BE2C (cell line): ENCODE measurements at regions not wholly inside any gene's neighbourhood (a gene's known extent, or its start where the extent isn't known, plus 50 kb on each side); places are given as distances from the start of the nearest gene placed in this dataset.

Experiments
- DNase-seq: peaks from one replicate; pipeline ENCODE4 v3.0.0-alpha.2; 2020
- H3K27me3 ChIP-seq: fragments of 250-450 bp; sonication (Bioruptor Pico); 2 replicates; pipeline ENCODE4 v1.5.1; 2020; ENCODE audit warnings: mild to moderate bottlenecking
- H3K36me3 ChIP-seq: fragments of 250-450 bp; sonication (Bioruptor Pico); 2 replicates; pipeline ENCODE4 v1.5.1; 2020; ENCODE audit warnings: mild to moderate bottlenecking
- H3K4me1 ChIP-seq: fragments of 250-450 bp; sonication (Bioruptor Pico); 2 replicates; pipeline ENCODE4 v1.5.1; 2020
- H3K4me3 ChIP-seq: 2 replicates; pipeline ENCODE4 v1.5.1; 2011; ENCODE audit warnings: low read depth, low read length
- H3K9me3 ChIP-seq: fragments of 250-450 bp; sonication (Bioruptor Pico); 2 replicates; pipeline ENCODE4 v1.5.1; 2020
- TF ChIP-seq, protein P1 (sequence below): IDR thresholded peaks from 2 replicates; pipeline ENCODE4 v1.5.1; 2012; ENCODE audit warnings: mild to moderate bottlenecking, low read depth, low read length

DNA sequence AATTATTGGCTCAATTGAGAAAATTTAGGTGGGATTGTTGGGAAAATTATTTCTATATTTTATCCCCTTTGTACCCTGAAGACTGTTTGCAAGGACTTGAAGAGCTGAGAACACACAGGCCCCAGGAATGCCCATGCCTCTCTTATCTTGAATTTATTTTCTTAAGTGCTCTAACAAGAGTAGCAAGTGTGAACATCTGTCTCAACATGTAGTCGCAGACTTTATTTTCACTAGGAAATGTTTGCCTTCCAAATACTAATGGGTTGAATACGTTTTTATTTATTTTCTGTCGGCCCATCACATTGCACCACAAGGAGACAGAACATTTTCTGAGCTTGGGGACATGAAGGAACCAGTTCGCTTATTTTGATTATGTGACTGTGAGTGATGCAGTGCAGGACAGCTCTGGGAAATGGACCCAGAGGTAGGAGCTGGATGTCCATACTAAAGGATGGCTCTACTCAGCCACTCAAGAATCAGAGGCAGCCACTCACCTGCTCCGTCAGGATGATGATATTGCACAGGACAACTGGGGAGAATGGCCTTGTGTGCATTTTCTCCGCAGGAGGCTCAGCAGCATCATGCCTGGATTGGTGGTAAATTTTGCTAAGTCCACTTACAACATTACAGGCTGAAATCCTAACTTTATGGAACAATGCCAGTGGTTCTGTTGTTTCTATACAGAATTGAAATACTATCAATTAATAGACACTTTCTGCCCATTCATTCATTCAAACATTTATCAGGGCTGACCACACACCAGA is 332.7 kb downstream of the FGFR2 start:
- H3K4me3 ChIP-seq, result no peak overlapping the region
- H3K9me3 ChIP-seq, result no peaks in the 10 kb centered on the region
- H3K36me3 ChIP-seq, result no peaks in the 10 kb centered on the region
- H3K4me1 ChIP-seq, result no peaks in the 10 kb centered on the region
- no peaks in the 10 kb centered on the region for H3K27me3 ChIP-seq
- DNase-seq, result no peak
- TF ChIP-seq, protein P1, sequence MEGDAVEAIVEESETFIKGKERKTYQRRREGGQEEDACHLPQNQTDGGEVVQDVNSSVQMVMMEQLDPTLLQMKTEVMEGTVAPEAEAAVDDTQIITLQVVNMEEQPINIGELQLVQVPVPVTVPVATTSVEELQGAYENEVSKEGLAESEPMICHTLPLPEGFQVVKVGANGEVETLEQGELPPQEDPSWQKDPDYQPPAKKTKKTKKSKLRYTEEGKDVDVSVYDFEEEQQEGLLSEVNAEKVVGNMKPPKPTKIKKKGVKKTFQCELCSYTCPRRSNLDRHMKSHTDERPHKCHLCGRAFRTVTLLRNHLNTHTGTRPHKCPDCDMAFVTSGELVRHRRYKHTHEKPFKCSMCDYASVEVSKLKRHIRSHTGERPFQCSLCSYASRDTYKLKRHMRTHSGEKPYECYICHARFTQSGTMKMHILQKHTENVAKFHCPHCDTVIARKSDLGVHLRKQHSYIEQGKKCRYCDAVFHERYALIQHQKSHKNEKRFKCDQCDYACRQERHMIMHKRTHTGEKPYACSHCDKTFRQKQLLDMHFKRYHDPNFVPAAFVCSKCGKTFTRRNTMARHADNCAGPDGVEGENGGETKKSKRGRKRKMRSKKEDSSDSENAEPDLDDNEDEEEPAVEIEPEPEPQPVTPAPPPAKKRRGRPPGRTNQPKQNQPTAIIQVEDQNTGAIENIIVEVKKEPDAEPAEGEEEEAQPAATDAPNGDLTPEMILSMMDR, result no peak

DNA sequence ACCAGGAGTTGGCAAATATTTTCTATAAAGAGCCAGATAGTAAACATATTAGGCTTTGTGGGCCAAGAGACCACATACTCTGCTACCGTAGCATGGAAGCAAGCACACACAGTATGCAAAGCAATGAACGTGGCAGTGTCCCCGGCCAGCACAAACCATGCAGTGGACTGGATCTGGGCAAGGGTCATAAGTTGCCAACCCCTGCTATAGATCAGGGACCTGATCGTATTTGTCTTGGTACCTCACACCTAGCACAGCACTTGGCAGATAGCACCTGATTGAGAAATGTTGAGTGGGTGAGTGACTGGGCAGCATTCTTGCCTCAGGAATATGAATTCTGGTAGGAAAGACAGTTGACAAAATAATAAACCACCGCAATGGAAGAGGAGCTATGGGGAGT is 331.9 kb downstream of the FGFR2 start:
- no peaks in the 10 kb centered on the region for H3K36me3 ChIP-seq
- no peaks in the 10 kb centered on the region for H3K4me1 ChIP-seq
- no peak overlapping the region for H3K4me3 ChIP-seq
- no peak for DNase-seq
- H3K27me3 ChIP-seq, result no peaks in the 10 kb centered on the region
- TF ChIP-seq, protein P1, result no peak
- no peaks in the 10 kb centered on the region for H3K9me3 ChIP-seq

DNA sequence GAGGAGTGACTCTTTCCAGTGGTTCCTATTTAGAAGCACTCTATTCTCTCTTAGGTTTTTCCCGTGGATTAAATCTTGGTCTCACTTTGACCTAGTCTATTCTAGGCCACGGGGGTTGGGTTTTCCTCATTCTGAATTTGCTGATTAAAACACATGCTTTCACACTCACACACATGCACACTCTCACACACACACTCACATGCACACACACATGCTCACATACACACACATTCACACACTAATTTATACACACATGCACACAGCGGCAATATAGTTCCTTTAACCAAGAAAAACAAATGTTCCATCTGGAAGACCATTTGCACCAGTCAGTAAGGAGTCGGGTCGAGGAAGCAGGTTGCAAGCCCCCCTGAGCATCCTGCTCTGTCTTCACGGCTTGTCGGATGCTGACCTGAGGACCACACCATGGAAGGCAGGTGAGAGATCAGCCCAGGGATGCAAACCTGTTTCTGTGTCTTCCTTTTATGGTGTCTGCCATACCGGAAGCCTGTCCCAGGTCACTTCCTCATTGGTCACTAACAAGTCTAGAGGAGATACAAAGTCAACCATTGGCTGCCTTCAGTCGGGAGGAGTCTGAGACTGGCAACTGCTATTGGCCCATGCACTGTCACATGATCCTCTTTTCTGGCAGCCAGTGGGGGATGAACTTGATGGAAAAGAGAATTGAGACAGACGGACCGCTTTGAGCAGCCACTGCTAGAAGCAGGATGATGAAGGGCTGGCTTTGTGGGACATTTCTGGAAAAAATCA is 330.8 kb downstream of the FGFR2 start:
- H3K27me3 ChIP-seq, result no peaks in the 10 kb centered on the region
- no peak overlapping the region for H3K4me3 ChIP-seq
- H3K4me1 ChIP-seq, result no peaks in the 10 kb centered on the region
- no peak for DNase-seq
- H3K36me3 ChIP-seq, result no peaks in the 10 kb centered on the region
- TF ChIP-seq, protein P1, result no peak
- no peaks in the 10 kb centered on the region for H3K9me3 ChIP-seq

DNA sequence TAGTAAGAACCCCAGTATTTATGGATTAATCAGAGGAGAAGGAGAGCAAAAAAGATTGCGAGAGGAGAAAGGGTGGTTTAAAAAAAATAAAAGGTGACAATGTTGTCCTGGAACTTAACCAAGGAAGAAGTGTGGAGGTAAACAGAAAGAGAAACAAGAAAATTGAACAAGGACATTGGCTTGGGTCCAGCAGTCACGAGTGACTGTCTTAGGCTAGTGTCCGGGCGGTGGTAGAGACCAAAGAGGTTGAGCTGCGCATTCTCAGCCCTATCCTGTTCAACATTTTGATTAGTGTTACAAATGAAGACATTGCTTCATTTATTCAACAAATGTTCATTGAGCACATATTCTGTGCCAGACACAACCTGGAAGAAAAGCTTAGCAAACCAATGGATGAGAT is 329.9 kb downstream of the FGFR2 start:
- no peaks in the 10 kb centered on the region for H3K9me3 ChIP-seq
- no peaks in the 10 kb centered on the region for H3K36me3 ChIP-seq
- DNase-seq, result no peak
- H3K27me3 ChIP-seq, result no peaks in the 10 kb centered on the region
- H3K4me1 ChIP-seq, result no peaks in the 10 kb centered on the region
- no peak overlapping the region for H3K4me3 ChIP-seq
- TF ChIP-seq, protein P1, result no peak

DNA sequence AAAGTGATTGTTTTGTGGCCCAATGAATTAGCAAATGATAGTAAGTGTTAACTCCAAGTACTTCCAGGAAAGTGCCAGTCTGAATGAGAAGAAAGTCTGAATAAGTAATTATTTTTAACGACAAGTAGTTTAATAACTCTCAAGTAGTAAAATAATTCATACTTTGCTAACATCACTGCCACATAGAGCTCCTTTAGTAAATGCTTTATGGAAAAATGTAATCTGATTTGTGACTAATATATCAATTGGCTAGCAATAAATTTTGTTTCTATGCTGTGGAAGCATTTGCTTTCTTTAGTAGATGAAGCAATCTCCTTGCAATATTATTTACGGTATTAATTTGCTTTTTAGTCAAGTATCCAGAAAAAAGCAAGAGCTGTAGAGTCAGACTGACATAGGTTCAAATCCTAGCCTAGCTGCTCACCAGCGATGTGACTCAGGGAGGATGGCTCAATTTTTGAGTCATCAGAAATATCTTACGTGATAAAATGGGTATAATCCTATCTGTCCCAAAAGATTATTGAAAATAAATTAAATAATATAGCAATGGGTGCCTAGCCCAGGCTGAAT is 329.3 kb downstream of the FGFR2 start:
- H3K27me3 ChIP-seq, result no peaks in the 10 kb centered on the region
- DNase-seq, result no peak
- H3K36me3 ChIP-seq, result no peaks in the 10 kb centered on the region

More for the DNA sequence above, 329.3 kb downstream of the FGFR2 start:
- Histone ChIP-seq H3K4me3 (no peak overlapping the region), H3K9me3 (no peaks in the 10 kb centered on the region), H3K4me1 (no peaks in the 10 kb centered on the region)
- TF ChIP-seq, protein P1, result no peak
